CD1c-positive myeloid dendritic cell (primary cell): ENCODE measurements at regions not wholly inside any gene's neighbourhood (a gene's known extent, or its start where the extent isn't known, plus 50 kb on each side); places are given as distances from the start of the nearest gene placed in this dataset.
A peak's percentile ranks its signal among the peaks of the same experiment; 100 is the strongest.
"Not testable (repeated sequence)": the region's sequence is repeated elsewhere in the genome, so short reads cannot be mapped to it uniquely, and the experiment has no call there.

ENCODE experiments used
- DNase-seq: peaks from one replicate; pipeline ENCODE4 v3.0.0-alpha.2; 2016; ENCODE audit errors: extremely low spot score

DNA sequence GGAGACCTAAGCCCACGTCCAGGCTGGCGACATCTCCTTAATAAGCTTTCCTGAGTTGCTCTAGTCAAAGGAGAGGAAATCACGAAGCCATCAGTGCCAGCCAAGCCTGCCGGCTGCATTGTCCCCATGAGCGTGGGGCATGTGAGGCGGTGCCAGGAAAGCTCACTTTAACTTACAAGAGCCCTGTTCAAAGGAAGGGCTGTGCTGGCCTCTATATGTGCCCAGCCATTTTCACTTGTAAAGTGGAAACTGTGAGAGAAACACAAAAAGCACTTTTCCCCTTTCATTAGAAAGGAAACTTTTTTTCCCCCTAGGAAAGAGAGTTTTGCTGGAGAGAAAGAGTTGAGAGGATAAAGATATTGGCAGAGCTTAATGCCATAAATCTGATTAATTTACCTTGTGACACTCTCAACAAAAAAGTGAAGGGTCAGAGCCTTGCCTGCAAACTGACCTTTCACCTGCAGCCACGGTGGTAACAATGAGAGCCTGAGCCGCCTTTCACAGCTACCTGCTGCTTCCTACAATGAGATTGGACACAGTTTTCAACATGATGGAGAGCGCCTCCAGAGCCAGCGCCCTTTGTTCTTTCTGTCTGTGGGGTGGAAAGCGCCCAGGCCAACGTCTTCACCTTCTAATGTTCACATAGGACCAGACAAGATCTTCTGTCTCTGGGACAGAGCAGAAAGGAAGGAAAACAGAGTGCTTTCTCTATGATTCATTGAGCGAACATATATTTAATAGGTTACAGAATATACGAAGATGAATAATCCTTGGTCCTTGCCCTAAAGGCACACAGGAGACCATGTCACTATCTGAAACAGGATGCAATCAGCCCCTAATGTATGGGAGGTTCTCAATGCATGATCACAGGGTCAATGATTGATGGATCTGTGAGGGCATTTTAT, 233.1 kb upstream of the HES1 start:
- no peak for DNase-seq

DNA sequence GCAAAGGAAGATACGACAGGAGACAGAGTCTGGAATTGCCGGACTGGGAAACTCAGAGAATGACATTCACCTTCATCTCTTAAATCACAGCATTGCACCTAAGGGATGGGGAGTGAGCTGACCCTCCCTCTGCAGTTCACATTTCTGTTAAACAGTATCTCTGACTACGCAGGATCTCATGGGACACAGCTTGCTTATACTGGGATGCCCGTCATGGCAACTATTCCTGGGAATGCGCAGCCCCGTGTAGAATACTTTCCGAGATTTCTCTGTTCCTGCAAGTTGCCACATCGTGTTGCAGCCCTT, 232.5 kb upstream of the HES1 start:
- DNase-seq = no peak

- DNase-seq = no peak
Measured at GRCh38 chr3:193903966-193904365, 232.0 kb upstream of the HES1 start.

- no peak for DNase-seq
Measured at GRCh38 chr3:193905541-193906396, 230.2 kb upstream of the HES1 start.

GRCh38 chr3:193906849-193907410, 229.0 kb upstream of the HES1 start:
- no peak for DNase-seq

GRCh38 chr3:193908181-193908744, 227.7 kb upstream of the HES1 start:
- DNase-seq = no peak

- DNase-seq = no peak
Measured at GRCh38 chr3:193909387-193909786, 226.6 kb upstream of the HES1 start.

DNA sequence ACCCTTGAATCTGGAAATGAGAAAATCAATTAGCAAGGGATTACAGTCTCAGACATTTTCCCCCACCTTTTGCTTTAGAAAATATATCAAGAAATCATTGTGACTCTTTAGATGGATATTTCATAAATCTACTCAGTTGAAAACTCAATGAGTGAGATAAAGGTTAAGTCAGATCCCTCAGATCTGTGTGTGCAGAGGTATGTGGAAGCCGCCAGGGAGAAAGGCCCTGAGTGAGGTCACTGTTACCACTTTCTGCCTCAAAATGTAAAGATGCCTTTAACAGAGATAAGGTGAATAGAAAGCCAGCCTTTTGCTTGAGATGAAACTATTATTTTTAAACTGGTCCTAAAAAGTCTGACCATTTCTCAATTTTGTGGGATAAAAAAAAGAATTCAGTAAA, 225.6 kb upstream of the HES1 start:
- DNase-seq = no peak

GRCh38 chr3:193910886-193911738, 224.8 kb upstream of the HES1 start:
- no peak for DNase-seq

DNA sequence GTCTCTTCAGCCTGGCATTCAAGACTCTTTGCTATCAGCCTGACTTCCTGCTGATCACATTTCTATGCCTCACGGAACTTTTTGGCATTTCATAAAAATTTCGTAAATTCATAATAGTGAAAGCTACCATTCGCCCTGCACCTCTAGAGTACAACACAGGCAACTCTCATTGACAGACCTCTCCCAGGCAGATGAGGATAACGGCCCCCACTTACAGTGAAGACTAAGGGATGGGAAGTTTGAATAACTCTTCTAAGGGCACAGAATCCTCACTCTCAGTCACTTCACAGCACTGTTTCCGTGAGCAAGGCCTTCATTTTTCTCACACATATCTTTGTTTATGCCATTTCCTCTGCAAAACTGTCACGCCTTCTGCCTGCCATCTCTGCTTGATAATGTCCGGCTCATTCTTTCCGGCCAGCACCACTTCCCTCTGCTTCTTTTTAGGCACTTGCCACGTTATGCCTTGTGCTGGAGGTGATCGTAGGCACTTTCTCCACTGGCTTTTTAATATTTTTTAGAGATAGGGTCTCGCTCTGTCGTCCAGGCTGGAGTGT, 224.1 kb upstream of the HES1 start:
- DNase-seq = no peak

GRCh38 chr3:193912621-193913178, 223.2 kb upstream of the HES1 start:
- no peak for DNase-seq

- no peak for DNase-seq
Measured at GRCh38 chr3:193914602-193915001, 221.3 kb upstream of the HES1 start.

- DNase-seq = no peak
Measured at GRCh38 chr3:193915099-193915498, 220.8 kb upstream of the HES1 start.

GRCh38 chr3:193915613-193916012, 220.3 kb upstream of the HES1 start:
- DNase-seq = no peak

- DNase-seq = no peak
Measured at GRCh38 chr3:193917158-193917557, 218.8 kb upstream of the HES1 start.

DNA sequence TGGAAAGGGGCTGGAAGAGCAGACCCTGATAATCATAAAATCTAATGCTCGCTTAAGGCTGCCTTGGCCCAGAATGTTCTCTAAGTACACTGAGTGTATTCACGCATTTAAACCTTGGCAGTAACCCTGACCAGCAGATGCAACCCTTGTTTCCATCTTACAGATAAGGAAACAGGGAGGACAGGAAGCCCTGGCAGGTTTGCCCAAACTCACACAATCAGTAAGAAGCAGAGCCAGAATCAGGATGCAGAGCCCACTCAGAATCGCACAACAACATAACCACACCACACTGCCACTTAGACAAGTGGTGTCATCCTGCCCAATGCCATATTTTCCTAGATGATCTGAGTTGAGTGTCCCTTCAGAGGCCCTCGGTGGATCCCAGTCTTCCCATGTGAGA, 214.5 kb upstream of the HES1 start:
- DNase-seq = no peak

- no peak for DNase-seq
Measured at GRCh38 chr3:193922034-193922774, 213.7 kb upstream of the HES1 start.

DNA sequence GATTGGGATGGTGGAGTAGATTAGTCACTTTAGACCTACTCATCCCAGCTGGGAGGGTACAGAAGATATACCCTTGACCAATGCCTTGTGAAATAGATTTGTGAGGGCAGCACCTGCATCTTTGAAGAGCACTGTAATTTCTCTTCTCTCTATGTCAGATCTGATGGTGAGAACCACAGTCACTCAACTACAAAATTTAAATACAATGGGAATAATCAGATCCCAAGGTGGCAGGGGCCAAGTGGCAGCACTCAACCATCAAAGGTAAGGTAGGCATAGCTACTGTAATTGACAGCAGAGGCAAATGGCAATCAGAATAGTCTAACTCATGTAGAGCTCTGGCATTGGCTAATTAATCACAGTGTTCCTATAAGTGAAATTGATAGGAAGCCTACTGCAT, 212.0 kb upstream of the HES1 start:
- not testable (repeated sequence) for DNase-seq

GRCh38 chr3:193926071-193926470, 209.9 kb upstream of the HES1 start:
- peak; percentile 55 for DNase-seq
